CD4-positive, alpha-beta T cell (primary cell): ENCODE measurements at regions not wholly inside any gene's neighbourhood (a gene's known extent, or its start where the extent isn't known, plus 50 kb on each side); places are given as distances from the start of the nearest gene placed in this dataset.

Experiments used
- ATAC-seq: fragments of 200-7000 bp; cut with Tn5 transposase; one replicate; pipeline ENCODE4 v1.10.0; 2022; ENCODE audit warnings: mild to moderate bottlenecking; ENCODE audit not compliant: poor library complexity
- CTCF ChIA-PET: fragments of 350-600 bp; sonication (Branson Sonifier 250); formaldehyde crosslinking; loops from one replicate; lab custom pipeline; 2021; ENCODE audit warnings: antibody characterized with exemption, inconsistent platforms; lab: Charles Lee
- POLR2A ChIA-PET: fragments of 350-600 bp; sonication (Branson Sonifier 250); formaldehyde crosslinking; loops from one replicate; lab custom pipeline; 2021; ENCODE audit warnings: antibody characterized with exemption, inconsistent platforms; lab: Charles Lee
- DNase-seq, 14 experiments: peaks; one replicate each; pipeline ENCODE4 v3.0.0-alpha.2; 2013 to 2020; ENCODE audit warnings: mixed read lengths in 2 of 14
- H3K27ac ChIP-seq, 2 donors: one replicate each; pipeline versions ENCODE4 v1.5.1 to v1.7.0; 2013; ENCODE audit warnings: low read length in 2 of 2, low read depth in 1 of 2, mild to moderate bottlenecking in 1 of 2
- H3K27me3 ChIP-seq, 2 experiments: 1 replicate in 1 of 2; 2 replicates in 1 of 2; pipeline versions ENCODE4 v1.6.1 to v1.7.0; 2013; ENCODE audit warnings: low read length in 2 of 2, control low read depth in 1 of 2, mild to moderate bottlenecking in 1 of 2, moderate library complexity in 1 of 2; ENCODE audit not compliant: insufficient read depth in 2 of 2, control insufficient read depth in 1 of 2
- H3K36me3 ChIP-seq: one replicate; pipeline ENCODE4 v1.6.1; 2013; ENCODE audit warnings: low read length, control low read depth; ENCODE audit not compliant: insufficient read depth
- H3K4me1 ChIP-seq: one replicate; pipeline ENCODE4 v1.6.1; 2013; ENCODE audit warnings: low read length, control low read depth; ENCODE audit not compliant: insufficient read depth
- H3K4me3 ChIP-seq: one replicate; pipeline ENCODE4 v1.5.1; 2013; ENCODE audit warnings: mild to moderate bottlenecking, low read length, moderate library complexity
- H3K9me3 ChIP-seq, 2 experiments: 1 replicate in 1 of 2; 2 replicates in 1 of 2; pipeline versions ENCODE4 v1.6.1 to v1.7.0; 2013; ENCODE audit warnings: low read length in 2 of 2, mild to moderate bottlenecking in 2 of 2, control low read depth in 1 of 2, moderate library complexity in 1 of 2; ENCODE audit not compliant: control insufficient read depth in 1 of 2, insufficient read depth in 1 of 2
- H3K27ac Mint-ChIP-seq: one replicate; pipeline ENCODE4 v1.8.0; 2020; ENCODE audit warnings: mixed read lengths
- H3K27me3 Mint-ChIP-seq: one replicate; pipeline ENCODE4 v1.8.0; 2021; ENCODE audit warnings: mixed read lengths
- H3K36me3 Mint-ChIP-seq: one replicate; pipeline ENCODE4 v1.8.0; 2021; ENCODE audit warnings: low read depth, mixed read lengths
- H3K4me1 Mint-ChIP-seq: one replicate; pipeline ENCODE4 v1.8.0; 2021; ENCODE audit warnings: low read depth, mixed read lengths
- H3K4me3 Mint-ChIP-seq: one replicate; pipeline ENCODE4 v1.8.0; 2020; ENCODE audit warnings: mild to moderate bottlenecking, mixed read lengths
- H3K9me3 Mint-ChIP-seq: one replicate; pipeline ENCODE4 v1.8.0; 2020; ENCODE audit warnings: mixed read lengths
- intact Hi-C, 2 experiments: fragments of 100-400 bp; cut with DNase I in 1 of 2; cut with micrococcal nuclease in 1 of 2; formaldehyde crosslinking; loops; one replicate each; pipeline versions ENCODE4 v1.15.1 to v1.9.0; 2023 to 2025; cut with DNase I, micrococcal nuclease
- TF ChIP-seq, protein P1 (sequence below): fragments of 200-600 bp; IDR thresholded peaks from one replicate; pipeline ENCODE4 v1.8.0; 2022; ENCODE audit warnings: antibody characterized with exemption, mild to moderate bottlenecking

DNA sequence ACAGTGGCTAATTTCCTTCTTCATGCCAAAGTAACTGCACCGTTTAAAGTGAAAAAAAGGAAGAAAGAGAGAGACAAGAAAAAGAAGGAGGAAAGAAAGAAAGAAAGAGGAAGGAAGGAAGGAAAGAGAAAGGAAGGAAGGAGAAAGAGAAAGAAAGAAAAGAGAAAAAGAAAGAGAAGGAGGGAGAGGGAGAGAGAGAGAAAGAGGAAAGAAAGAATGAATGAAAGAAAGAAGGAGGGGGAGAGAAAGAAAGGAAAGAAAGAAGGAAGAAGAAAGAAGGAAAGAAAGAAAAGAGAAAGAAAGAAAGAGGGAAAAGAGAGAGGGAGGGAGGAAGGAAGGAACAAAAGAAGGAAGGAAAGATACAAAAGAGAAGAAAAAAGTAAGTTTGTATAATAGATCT, 100.6 kb downstream of the GTPBP8 start:
- intact Hi-C loops, result no loop called here
- Mint-ChIP-seq H3K27ac (no peak overlapping the region), H3K4me1 (no peaks in the 10 kb centered on the region), H3K36me3 (peaks cover 27% of the 10 kb centered on the region), H3K9me3 (no peaks in the 10 kb centered on the region), H3K4me3 (no peak overlapping the region), H3K27me3 (no peaks in the 10 kb centered on the region)
- H3K4me1 ChIP-seq, result no peaks in the 10 kb centered on the region
- H3K27me3 ChIP-seq, result no peaks in the 10 kb centered on the region
- no peak for ATAC-seq
- ChIA-PET POLR2A (no interaction called here), CTCF (no interaction called here)
- H3K9me3 ChIP-seq, result no peaks in the 10 kb centered on the region
- H3K27ac ChIP-seq, result no peak overlapping the region
- DNase-seq, result no peak
- H3K4me3 ChIP-seq, result no peak overlapping the region
- TF ChIP-seq, protein P1, sequence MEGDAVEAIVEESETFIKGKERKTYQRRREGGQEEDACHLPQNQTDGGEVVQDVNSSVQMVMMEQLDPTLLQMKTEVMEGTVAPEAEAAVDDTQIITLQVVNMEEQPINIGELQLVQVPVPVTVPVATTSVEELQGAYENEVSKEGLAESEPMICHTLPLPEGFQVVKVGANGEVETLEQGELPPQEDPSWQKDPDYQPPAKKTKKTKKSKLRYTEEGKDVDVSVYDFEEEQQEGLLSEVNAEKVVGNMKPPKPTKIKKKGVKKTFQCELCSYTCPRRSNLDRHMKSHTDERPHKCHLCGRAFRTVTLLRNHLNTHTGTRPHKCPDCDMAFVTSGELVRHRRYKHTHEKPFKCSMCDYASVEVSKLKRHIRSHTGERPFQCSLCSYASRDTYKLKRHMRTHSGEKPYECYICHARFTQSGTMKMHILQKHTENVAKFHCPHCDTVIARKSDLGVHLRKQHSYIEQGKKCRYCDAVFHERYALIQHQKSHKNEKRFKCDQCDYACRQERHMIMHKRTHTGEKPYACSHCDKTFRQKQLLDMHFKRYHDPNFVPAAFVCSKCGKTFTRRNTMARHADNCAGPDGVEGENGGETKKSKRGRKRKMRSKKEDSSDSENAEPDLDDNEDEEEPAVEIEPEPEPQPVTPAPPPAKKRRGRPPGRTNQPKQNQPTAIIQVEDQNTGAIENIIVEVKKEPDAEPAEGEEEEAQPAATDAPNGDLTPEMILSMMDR, result no peak
- H3K36me3 ChIP-seq, result no peaks in the 10 kb centered on the region

DNA sequence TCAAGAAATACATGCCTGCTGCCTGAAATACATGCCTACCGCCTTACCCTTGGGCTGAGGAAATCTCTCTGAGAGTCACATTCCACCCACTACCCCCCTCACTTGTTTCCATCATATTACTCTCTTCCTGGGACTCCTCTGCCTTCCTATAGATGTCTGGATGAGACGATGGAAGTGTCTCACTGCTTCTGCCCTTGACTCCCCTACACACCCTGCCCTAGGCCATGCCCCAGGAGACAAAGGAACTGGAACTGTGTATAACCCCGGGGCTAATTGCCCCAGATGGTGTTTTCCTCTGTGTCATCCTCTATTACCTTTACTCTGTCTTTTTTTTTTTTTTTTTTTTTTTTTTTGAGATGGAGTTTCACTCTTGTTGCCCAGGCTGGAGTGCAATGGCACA, 102.0 kb downstream of the GTPBP8 start:
- Mint-ChIP-seq H3K4me1 (no peaks in the 10 kb centered on the region), H3K36me3 (peaks cover 26% of the 10 kb centered on the region), H3K27ac (no peak overlapping the region), H3K27me3 (no peaks in the 10 kb centered on the region), H3K9me3 (no peaks in the 10 kb centered on the region), H3K4me3 (no peak overlapping the region)
- ChIA-PET POLR2A (no interaction called here), CTCF (no interaction called here)
- Histone ChIP-seq H3K9me3 (no peaks in the 10 kb centered on the region), H3K4me3 (no peak overlapping the region), H3K27me3 (no peaks in the 10 kb centered on the region), H3K27ac (no peak overlapping the region), H3K36me3 (no peaks in the 10 kb centered on the region), H3K4me1 (no peaks in the 10 kb centered on the region)
- intact Hi-C loops, result no loop called here
- no peak for DNase-seq
- ATAC-seq, result no peak
- TF ChIP-seq, protein P1, result no peak

DNA sequence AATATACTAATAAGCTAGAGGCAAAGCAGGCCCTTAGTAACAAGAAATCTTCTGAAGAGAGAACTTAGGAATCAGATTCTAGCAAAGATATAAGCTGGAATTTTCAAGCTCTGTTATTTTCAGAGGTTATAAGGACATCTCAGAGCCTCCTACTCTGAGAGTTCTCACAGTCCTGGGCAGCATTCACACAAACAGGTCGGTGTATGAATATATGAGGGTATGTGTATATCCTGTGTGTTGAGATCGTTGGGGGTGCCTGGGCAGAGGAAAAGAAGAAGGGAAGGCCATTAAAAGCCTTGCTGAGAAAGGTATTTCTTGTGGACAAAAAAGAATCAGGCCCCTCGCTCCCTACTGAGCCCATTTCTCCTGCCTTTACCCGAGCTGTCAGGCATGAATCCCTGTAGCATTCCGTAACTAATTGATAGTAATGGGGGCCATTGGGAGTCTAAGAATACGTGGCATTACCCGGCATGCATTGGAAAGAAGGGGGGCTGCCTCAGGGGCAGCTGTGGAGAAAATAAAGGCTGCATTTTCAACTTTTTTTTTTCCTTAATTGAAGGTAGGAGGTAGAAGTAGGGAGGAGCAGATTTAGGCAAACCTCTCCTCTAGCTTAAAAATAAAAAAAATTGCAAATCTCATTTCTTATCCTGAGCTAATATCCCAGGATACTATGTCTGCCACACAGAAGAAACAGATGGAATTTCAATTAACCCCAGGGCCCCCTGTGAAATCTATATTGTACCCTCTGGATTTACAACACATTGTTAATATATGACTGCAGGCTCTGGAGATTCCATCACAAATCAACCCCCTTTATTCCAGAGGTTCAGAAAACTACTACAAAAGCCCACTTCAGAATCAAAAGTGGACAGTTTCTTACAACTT, 103.8 kb downstream of the GTPBP8 start:
- no peaks in the 10 kb centered on the region for H3K9me3 Mint-ChIP-seq
- H3K27ac Mint-ChIP-seq, result no peak overlapping the region
- no peaks in the 10 kb centered on the region for H3K4me1 Mint-ChIP-seq
- H3K27me3 ChIP-seq, result no peaks in the 10 kb centered on the region
- POLR2A ChIA-PET, result no interaction called here
- TF ChIP-seq, protein P1, result no peak
- no peaks in the 10 kb centered on the region for H3K27me3 Mint-ChIP-seq
- H3K27ac ChIP-seq, result no peak overlapping the region
- no peak overlapping the region for H3K4me3 Mint-ChIP-seq
- peaks cover 8% of the 10 kb centered on the region for H3K36me3 Mint-ChIP-seq
- intact Hi-C loops, result no loop called here
- DNase-seq, result no peak
- no peak for ATAC-seq
- CTCF ChIA-PET, result interaction anchor here (0.6 kb wide), 1 partner anchor 15 kb away, joined by 3 read pairs; no protein-coding TSS in a partner anchor
- no peaks in the 10 kb centered on the region for H3K9me3 ChIP-seq
- H3K4me3 ChIP-seq, result no peak overlapping the region
- no peaks in the 10 kb centered on the region for H3K36me3 ChIP-seq
- H3K4me1 ChIP-seq, result no peaks in the 10 kb centered on the region
